22Rv1 (cell line): ENCODE measurements at regions not wholly inside any gene's neighbourhood (a gene's known extent, or its start where the extent isn't known, plus 50 kb on each side); places are given as distances from the start of the nearest gene placed in this dataset.

ENCODE experiments used
- ZFX ChIP-seq: fragments of 450-650 bp; IDR thresholded peaks from 2 replicates; pipeline ENCODE4 v1.6.1; 2017; ENCODE audit warnings: antibody characterized with exemption, borderline replicate concordance
- TF ChIP-seq, protein P1 (sequence below): fragments of 450-650 bp; IDR thresholded peaks from 2 replicates; pipeline ENCODE4 v1.5.1; 2017; ENCODE audit warnings: mild to moderate bottlenecking

DNA sequence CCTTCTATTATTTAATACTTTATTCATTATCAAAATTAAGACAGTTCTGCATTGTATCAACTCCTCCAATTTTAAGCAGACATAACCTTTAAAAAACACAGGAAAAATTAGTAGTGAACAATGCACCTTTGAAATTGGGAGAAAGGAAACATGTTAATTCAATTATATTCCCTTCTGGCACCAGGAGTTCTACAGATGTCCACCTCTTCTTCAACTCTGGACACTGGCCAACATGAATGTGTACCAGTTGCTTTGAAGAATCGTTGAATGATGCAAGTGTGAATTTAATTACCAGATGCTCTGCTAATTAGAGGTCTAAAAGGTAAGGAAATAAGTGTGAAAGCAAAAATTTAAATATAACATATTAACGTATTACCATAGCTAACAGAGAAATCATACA lies 206.7 kb upstream of the IGFBP3 start:
- TF ChIP-seq, protein P1, sequence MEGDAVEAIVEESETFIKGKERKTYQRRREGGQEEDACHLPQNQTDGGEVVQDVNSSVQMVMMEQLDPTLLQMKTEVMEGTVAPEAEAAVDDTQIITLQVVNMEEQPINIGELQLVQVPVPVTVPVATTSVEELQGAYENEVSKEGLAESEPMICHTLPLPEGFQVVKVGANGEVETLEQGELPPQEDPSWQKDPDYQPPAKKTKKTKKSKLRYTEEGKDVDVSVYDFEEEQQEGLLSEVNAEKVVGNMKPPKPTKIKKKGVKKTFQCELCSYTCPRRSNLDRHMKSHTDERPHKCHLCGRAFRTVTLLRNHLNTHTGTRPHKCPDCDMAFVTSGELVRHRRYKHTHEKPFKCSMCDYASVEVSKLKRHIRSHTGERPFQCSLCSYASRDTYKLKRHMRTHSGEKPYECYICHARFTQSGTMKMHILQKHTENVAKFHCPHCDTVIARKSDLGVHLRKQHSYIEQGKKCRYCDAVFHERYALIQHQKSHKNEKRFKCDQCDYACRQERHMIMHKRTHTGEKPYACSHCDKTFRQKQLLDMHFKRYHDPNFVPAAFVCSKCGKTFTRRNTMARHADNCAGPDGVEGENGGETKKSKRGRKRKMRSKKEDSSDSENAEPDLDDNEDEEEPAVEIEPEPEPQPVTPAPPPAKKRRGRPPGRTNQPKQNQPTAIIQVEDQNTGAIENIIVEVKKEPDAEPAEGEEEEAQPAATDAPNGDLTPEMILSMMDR = no peak
- TF ChIP-seq ZFX = no peak
